ENCODE measurements at regions not wholly inside any gene's neighbourhood (a gene's known extent, or its start where the extent isn't known, plus 50 kb on each side); places are given as distances from the start of the nearest gene placed in this dataset.

GRCh38 chr2:180829261-180829660 lies 151.1 kb upstream of the UBE2E3 start:
- TF ChIP-seq TAF1 (IDR thresholded peaks at IDR 0.05; ENCODE audit: borderline replicate concordance, insufficient read depth, low read length) (no peak), REST (IDR thresholded peaks at IDR 0.05; ENCODE audit: insufficient read depth in 1 of 2, low read depth in 2 of 2, low read length in 2 of 2) (no peak), POLR2AphosphoS5 (IDR thresholded peaks at IDR 0.05; ENCODE audit: low read depth, low read length) (no peak), FOXP2 (optimal IDR thresholded peaks at IDR 0.05; ENCODE audit: borderline replicate concordance, extremely low read depth, extremely low read length, insufficient read depth) (no peak)
